ENCODE measurements at regions not wholly inside any gene's neighbourhood (a gene's known extent, or its start where the extent isn't known, plus 50 kb on each side); places are given as distances from the start of the nearest gene placed in this dataset.

- DNase-seq (ENCODE audit: low spot score in 2 of 2) = peak in 1 of 2 donors; percentile 67
- TF ChIP-seq POLR2A (IDR thresholded peaks at IDR 0.05) (no peak), CTCF (IDR thresholded peaks at IDR 0.05) (no peak)
- WGBS, 2 donors = 93 to 96% methylated on average over 8 of the region's 8 CpGs
- no peak overlapping the region for H3K4me3 ChIP-seq (ENCODE audit: low read depth, poor library complexity, severe bottlenecking)
- intact Hi-C loops (cut with DNase I; ENCODE audit: low total_unique reads) = no loop called here
These were observed 165.9 kb downstream of the TEX29 start for GRCh38 chr13:111486331-111486730.

- WGBS, 2 donors = 92% methylated on average over 6 of the region's 6 CpGs
- intact Hi-C loops (cut with DNase I; ENCODE audit: low total_unique reads) = no loop called here
- no peak for TF ChIP-seq CTCF (IDR thresholded peaks at IDR 0.05)
- TF ChIP-seq POLR2A (IDR thresholded peaks at IDR 0.05) = no peak
- peak in 1 of 2 donors; percentile 68 for DNase-seq (ENCODE audit: low spot score in 2 of 2)
- no peak overlapping the region for H3K4me3 ChIP-seq (ENCODE audit: low read depth, poor library complexity, severe bottlenecking)
These were observed 166.4 kb downstream of the TEX29 start for GRCh38 chr13:111486801-111487200.

- WGBS, 2 donors = 75 to 82% methylated on average over 12 to 13 of the region's 13 CpGs
- TF ChIP-seq POLR2A (IDR thresholded peaks at IDR 0.05) = no peak
- no peak for TF ChIP-seq CTCF (IDR thresholded peaks at IDR 0.05)
- intact Hi-C loops (cut with DNase I; ENCODE audit: low total_unique reads) = no loop called here
- H3K4me3 ChIP-seq (ENCODE audit: low read depth, poor library complexity, severe bottlenecking) = no peak overlapping the region
- DNase-seq (ENCODE audit: low spot score in 2 of 2) = peak in 1 of 2 donors; percentile 54
These were observed 168.2 kb downstream of the TEX29 start for GRCh38 chr13:111488486-111489132.

- H3K4me3 ChIP-seq (ENCODE audit: low read depth, poor library complexity, severe bottlenecking) = no peak overlapping the region
- intact Hi-C loops (cut with DNase I; ENCODE audit: low total_unique reads) = no loop called here
- DNase-seq (ENCODE audit: low spot score in 2 of 2) = peak in 1 of 2 donors; percentile 40
- TF ChIP-seq POLR2A (IDR thresholded peaks at IDR 0.05) (no peak), CTCF (IDR thresholded peaks at IDR 0.05) (no peak)
- WGBS, 2 donors = 84% methylated on average over 7 to 8 of the region's 8 CpGs
These were observed 168.9 kb downstream of the TEX29 start for GRCh38 chr13:111489301-111489700.

- WGBS, 2 donors = 79 to 89% methylated on average over 6 of the region's 6 CpGs
- no peak overlapping the region for H3K4me3 ChIP-seq (ENCODE audit: low read depth, poor library complexity, severe bottlenecking)
- DNase-seq (ENCODE audit: low spot score in 2 of 2) = peak in 1 of 2 donors; percentile 48
- no peak for TF ChIP-seq CTCF (IDR thresholded peaks at IDR 0.05)
- TF ChIP-seq POLR2A (IDR thresholded peaks at IDR 0.05) = no peak
- intact Hi-C loops (cut with DNase I; ENCODE audit: low total_unique reads) = no loop called here
These were observed 170.2 kb downstream of the TEX29 start for GRCh38 chr13:111490611-111491010.

- peak in 1 of 2 donors; percentile 56 for DNase-seq (ENCODE audit: low spot score in 2 of 2)
- intact Hi-C loops (cut with DNase I; ENCODE audit: low total_unique reads) = no loop called here
- WGBS, 2 donors = 66 to 75% methylated on average over 11 of the region's 11 CpGs
- TF ChIP-seq POLR2A (IDR thresholded peaks at IDR 0.05) (no peak), CTCF (IDR thresholded peaks at IDR 0.05) (no peak)
- H3K4me3 ChIP-seq (ENCODE audit: low read depth, poor library complexity, severe bottlenecking) = no peak overlapping the region
These were observed 170.6 kb downstream of the TEX29 start for GRCh38 chr13:111491021-111491420.
